Fibroblast of skin of scalp (primary cell): ENCODE measurements at regions not wholly inside any gene's neighbourhood (a gene's known extent, or its start where the extent isn't known, plus 50 kb on each side); places are given as distances from the start of the nearest gene placed in this dataset.

Source experiments
- DNase-seq: peaks from one replicate; pipeline ENCODE4 v3.0.0-alpha.2; 2013

- DNase-seq = no peak
Observed at GRCh38 chr19:30722761-30723160, 350.6 kb downstream of the ZNF536 start.

DNA sequence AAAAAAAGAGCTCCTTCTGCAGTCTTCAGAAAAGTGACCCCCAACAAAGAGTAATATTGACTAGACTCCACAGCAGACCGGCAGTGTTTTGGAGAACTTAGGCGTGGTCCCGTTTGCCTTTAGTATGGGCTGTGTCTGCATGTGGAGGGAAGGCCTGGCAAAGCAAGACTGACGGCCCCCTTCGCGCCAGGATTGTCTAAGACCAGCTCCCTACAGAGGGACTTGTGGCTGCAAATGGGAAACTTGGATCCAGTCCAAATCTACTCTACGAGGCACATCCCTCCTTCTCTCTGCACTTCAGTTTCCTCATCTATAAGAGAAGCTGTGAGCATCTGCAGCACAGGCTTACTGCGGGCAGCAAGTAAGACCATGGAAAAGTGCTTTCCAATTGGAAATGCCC lies 350.0 kb downstream of the ZNF536 start:
- no peak for DNase-seq

DNA sequence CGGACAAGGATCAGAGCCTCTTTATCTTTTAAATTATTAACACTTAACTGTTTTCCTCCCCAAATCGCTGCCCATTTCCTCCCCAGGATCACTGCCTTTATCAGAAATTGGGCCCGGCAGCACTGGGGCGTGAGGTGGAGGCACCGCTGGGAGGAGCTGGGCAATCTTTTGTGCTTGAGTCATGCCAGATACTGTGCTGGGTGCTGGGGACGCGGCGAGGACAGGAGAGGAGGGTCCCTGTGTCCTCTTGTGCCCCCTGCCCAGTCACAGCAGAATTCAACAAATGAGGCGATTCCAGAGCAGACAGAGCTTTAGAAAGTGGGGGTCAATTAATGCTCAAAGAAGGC lies 347.8 kb downstream of the ZNF536 start:
- peak; percentile 13 for DNase-seq

DNA sequence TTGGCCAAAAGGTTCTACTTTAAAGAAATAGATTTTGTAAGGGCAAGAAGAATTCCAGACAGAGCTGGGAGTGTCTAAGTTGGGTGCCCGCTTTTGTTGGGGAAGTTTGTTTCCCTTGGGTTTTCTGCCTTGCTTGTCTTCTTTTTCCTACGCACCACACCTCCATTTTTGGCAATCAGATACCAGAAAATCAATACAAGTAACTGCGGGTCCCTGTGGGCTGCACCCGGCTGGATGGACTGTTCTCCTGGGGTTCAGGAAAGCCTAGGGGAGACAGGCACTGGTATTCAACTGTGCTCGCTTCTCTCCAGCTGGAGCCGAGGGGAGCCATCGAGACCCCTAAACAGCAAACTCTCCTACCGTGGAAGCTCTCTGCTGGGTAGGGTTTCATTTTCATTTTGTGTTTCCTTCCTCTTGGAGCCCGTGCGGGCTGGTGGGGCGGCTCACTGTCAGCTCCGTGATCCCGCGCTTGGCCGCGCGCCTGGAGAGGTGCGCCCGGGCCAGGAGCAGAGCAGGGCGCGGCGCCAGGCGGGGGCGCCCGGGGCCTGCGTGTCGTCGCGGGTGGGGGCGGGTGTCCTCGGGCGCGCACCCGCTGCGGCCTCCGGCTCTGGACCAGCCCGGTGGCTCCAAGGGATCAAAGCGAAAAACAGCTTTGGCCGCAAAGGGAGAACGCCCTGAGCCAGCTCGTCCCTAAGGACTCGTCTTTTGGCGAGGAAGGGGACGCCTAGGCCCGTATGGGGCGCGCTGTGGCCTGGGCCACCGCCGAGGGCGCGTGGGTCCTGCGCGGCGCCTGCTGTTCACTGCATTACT lies 347.2 kb downstream of the ZNF536 start:
- DNase-seq = peak; percentile 46

DNA sequence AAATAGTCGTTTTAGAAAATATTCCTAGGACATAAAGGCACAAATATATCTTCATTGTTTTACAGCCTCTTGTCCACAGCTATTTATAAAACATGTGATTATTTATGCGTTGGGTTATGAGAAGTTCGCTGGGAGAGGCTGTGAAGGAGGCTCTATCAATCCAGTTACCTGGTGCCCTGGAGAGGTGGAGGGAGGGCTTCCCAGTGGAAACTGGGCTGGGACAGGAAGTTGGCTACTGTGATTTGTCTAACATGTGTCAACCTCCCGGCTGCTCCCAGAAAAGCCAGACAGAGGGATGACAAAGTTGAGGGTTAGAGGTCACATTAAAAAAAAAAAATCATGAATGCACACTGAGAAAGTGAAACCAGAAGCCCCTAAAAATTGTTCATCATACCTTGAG lies 346.5 kb downstream of the ZNF536 start:
- DNase-seq = no peak

GRCh38 chr19:30718014-30718413 lies 345.8 kb downstream of the ZNF536 start:
- DNase-seq = no peak

- DNase-seq = no peak
Observed at GRCh38 chr19:30717381-30717780, 345.2 kb downstream of the ZNF536 start.

- DNase-seq = no peak
Observed at GRCh38 chr19:30712431-30713337, 340.5 kb downstream of the ZNF536 start.

GRCh38 chr19:30711826-30712225 lies 339.6 kb downstream of the ZNF536 start:
- no peak for DNase-seq

DNA sequence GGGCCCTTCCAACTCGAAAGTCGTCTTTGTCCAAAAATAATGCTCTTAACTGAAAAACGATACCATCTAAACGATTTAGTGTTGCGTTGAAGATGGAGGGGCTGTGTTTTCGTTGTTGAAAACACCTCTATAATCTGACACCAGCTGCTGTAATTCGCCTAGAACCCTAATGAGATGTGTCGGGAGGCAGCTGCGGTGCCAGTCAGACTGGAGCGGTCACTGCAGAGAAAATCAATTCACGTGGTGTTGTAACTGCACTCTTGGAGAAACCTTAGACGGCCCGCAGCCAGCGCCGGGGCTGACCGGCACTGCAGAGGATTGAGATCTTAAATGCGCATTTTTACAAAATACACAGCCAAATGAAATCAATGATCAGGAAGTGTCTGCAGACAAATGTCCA lies 339.1 kb downstream of the ZNF536 start:
- DNase-seq = no peak

DNA sequence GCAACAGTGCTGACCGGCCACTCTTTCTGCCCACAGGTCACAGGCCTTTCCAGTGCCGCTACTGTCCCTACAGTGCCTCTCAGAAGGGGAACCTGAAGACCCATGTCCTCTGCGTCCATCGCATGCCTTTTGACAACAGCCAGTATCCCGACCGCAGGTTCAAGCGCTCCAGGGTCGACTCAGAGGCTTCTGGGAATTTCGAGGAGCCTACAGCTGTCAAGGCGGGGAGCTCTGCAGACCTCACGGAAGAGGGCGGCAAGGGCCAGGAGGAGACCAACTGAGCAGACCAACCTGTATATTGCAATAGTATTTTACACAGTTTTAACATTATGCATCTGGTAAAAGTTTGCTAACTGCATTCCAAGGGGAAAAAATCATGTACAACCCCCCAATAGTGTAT lies 338.5 kb downstream of the ZNF536 start:
- DNase-seq = no peak

DNA sequence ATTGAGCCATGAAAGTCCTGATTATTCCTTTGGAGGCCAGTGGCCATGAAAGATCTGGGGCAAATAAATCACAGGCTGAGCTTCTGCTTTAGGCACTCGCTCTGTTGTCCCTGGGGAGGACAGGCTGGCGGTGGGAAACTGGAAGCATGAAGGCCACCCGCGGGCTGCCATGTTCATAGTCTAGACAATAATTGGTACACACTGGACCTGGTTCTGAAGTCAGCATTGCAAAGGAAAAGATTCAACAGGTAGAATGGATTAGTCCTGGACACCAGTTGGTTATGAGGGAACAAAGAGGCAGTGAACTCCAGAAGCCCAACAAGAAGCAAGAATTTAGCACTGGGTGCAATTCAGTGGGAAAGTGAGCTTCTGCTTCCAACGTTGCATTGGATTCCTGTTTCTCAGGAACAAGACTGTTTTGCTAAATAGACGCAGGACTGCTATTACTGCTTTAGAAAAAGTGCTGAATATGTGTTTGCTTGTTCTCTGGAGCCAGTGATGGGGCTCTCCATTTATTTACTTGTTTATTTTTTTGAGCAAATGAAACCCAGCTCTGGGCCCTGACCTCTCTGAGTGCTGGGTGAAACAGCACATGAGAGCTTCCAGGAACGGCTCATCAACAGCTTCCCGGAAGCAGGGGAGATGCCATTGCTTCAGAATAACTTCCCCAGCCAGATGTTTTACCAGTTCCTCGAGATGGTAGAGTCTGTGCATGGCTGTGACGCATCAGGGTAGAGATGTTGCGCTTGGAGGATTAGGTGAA lies 336.4 kb downstream of the ZNF536 start:
- no peak for DNase-seq

GRCh38 chr19:30704771-30705330 lies 332.7 kb downstream of the ZNF536 start:
- no peak for DNase-seq

- DNase-seq = no peak
Observed at GRCh38 chr19:30703645-30704044, 331.5 kb downstream of the ZNF536 start.

DNA sequence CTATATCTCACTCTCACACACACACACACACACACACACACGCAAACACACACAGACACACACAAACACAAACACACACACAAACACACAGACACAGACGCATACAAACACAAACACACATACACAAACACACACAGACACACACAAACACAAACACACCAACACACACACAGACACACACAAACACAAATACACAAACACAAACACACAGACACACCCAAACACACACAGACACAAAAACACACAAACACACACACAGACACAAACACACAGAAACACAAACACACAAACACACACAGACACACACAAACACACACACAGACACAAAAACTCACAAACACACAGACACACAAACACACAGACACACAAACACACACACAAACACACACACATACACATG lies 329.0 kb downstream of the ZNF536 start:
- no peak for DNase-seq

DNA sequence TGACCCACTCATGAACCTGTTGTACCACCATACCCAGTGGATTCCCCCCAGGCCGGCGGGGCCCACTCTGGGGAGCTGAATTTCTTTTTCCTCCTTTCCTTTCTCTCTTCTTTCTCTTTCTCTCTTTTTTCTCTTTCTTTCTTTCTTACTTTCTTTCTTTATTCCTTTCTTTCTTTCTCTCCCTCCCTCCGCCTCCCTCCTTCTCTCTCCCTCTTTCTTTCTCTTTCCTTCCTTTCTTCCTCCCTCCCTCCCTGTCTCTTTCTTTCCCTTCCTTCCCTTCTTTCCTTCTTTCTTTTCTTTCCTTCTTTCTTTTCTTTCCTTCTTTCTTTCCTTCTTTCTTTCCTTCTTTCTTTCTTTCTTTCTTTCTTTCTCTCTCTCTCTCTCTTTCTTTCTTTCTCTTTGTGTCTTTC lies 327.7 kb downstream of the ZNF536 start:
- DNase-seq = no peak

- peak; percentile 15 for DNase-seq
Observed at GRCh38 chr19:30696514-30696913, 324.3 kb downstream of the ZNF536 start.

DNA sequence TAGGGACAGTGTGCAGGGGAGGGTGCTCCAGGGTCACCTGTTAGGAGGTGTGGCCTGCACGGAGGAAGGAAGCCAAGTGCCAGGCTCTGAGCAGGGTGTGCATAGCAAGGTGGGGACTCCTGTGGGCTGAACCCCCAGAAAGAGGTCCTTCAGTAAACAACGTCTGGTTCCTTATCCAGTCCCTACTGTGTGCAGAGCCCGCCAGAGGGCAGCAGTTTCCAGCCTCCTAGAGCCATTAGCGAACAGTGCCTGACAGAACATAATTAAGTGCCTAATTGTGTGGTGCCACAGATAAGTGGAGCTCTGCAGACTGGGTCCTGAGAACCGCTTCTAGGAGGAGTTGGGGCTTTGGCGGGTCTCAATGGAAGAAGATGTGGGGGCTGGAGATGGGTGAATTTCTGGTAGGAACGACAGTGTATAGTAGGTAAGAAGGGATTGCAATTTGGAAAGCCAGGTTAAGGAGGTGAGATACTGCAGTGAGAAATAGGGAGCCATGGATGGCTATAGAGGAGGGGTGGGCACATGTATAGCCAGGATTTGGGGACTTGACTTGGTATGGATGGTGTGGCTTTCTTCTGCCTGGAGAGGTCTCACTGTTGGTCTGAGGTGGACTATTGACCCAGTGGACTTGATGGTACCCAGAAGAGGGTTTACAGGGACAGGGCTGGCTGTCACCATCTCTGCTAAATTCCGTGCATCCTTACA lies 323.1 kb downstream of the ZNF536 start:
- DNase-seq = no peak

DNA sequence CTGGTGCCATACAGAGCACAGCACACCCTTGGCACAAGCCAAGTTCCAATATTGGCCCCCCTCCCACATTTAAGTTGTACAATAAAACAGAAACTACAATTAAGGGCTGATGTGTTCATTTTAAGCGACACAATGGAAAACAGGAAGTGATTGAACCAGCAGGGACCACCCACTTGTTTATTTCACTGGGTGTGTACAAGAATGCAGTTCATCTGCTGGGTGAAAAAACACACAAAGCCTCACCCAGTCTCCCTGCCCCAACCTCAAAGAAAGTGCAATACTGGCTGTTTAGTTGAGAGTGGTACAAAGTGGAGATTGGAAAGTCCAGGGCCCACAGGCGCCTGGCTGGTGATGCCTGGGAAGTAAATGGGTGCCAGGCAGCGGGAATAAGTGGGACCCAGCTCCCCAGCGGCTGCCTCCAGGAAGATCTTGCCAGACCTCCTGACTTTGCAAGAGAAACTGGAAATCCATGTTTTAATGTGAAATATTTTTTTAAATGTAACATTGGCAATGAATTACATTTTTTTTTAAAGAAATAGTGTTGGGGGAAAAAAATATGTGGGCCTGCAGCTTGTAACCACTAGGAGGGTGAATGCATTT lies 322.1 kb downstream of the ZNF536 start:
- DNase-seq = no peak

- peak; percentile 15 for DNase-seq
Observed at GRCh38 chr19:30692879-30693503, 320.8 kb downstream of the ZNF536 start.

DNA sequence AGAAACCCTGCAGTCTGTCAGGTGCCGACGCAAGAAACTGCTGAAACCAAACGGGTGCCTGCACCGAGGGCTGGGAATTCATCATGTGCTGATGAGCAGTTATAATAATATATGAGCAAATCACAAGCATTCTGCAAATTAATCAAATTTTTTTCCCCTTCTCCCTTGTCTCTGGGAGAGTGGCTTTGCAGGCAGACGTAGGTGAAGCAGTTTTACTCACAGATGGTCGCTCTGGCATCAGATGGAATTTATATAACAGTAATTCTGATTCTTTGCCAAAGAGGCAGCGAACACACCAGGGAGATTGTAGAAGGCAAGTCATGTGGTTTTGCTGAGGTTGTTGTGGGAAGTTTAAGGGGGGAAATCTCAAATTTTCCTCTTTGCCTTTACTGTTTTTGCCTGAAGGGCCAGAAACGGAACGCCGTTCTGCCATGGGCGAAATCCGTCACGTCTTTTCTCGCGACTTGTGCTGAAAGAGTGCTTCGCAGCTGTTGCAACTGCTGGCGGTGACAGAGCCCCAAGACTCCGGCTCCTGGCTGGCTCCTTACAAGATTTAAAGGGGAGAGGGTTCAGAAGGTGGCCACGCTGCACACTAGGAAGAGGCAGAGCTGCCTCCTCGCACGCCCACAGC lies 320.1 kb downstream of the ZNF536 start:
- DNase-seq = peak; percentile 41
